Mesenchymal stem cell (in vitro differentiated cells and primary cell): ENCODE measurements at regions not wholly inside any gene's neighbourhood (a gene's known extent, or its start where the extent isn't known, plus 50 kb on each side); places are given as distances from the start of the nearest gene placed in this dataset.

ENCODE experiments used
- DNase-seq: peaks from one replicate; pipeline ENCODE4 v3.0.0-alpha.2; 2013
- H2AFZ ChIP-seq: one replicate; pipeline ENCODE4 v1.6.1; 2013; ENCODE audit warnings: low read depth, mild to moderate bottlenecking, control low read depth, inconsistent platforms, low read length, moderate library complexity
- H2AK5ac ChIP-seq: 2 replicates; pipeline ENCODE4 v1.6.1; 2013; ENCODE audit warnings: low read length, moderate library complexity, mild to moderate bottlenecking, inconsistent platforms; ENCODE audit not compliant: severe bottlenecking
- H2BK120ac ChIP-seq: one replicate; pipeline ENCODE4 v1.6.1; 2013; ENCODE audit warnings: low read depth, mild to moderate bottlenecking, inconsistent platforms, low read length, moderate library complexity
- H2BK12ac ChIP-seq, 2 experiments: one replicate each; pipeline ENCODE4 v1.6.1; 2013; ENCODE audit warnings: inconsistent platforms in 2 of 2, low read length in 2 of 2, mild to moderate bottlenecking in 2 of 2, moderate library complexity in 2 of 2, control low read depth in 1 of 2
- H2BK15ac ChIP-seq: one replicate; pipeline ENCODE4 v1.6.1; 2013; ENCODE audit warnings: mild to moderate bottlenecking, low read depth, inconsistent platforms; ENCODE audit not compliant: poor library complexity, severe bottlenecking
- H2BK5ac ChIP-seq: 2 replicates; pipeline ENCODE4 v1.6.1; 2013; ENCODE audit warnings: low read depth, mild to moderate bottlenecking, low read length, control low read depth, inconsistent platforms; ENCODE audit not compliant: poor library complexity, severe bottlenecking
- H3K14ac ChIP-seq, 2 experiments: one replicate each; pipeline ENCODE4 v1.6.1; 2013; ENCODE audit warnings: inconsistent platforms in 2 of 2, low read length in 2 of 2, control low read depth in 1 of 2, mild to moderate bottlenecking in 1 of 2, moderate library complexity in 1 of 2
- H3K18ac ChIP-seq, 2 experiments: one replicate each; pipeline ENCODE4 v1.6.1; 2013; ENCODE audit warnings: inconsistent platforms in 2 of 2, low read length in 2 of 2, control low read depth in 1 of 2, low read depth in 1 of 2, mild to moderate bottlenecking in 1 of 2
- H3K23ac ChIP-seq, 2 experiments: one replicate each; pipeline ENCODE4 v1.6.1; 2013; ENCODE audit warnings: inconsistent platforms in 2 of 2, low read length in 2 of 2, mild to moderate bottlenecking in 2 of 2, moderate library complexity in 2 of 2, control low read depth in 1 of 2
- H3K27ac ChIP-seq: 2 replicates; pipeline ENCODE4 v1.5.1; 2013; ENCODE audit warnings: mild to moderate bottlenecking, moderate library complexity, low read length, control low read depth, inconsistent platforms; ENCODE audit not compliant: poor library complexity, severe bottlenecking
- H3K27me3 ChIP-seq, 2 experiments: 2 replicates each; pipeline versions ENCODE4 v1.6.1 to v1.7.0; 2013; ENCODE audit warnings: low read length in 2 of 2, mild to moderate bottlenecking in 2 of 2, moderate library complexity in 2 of 2, control low read depth in 1 of 2, inconsistent platforms in 1 of 2; ENCODE audit not compliant: control insufficient read depth in 1 of 2, insufficient read depth in 1 of 2
- H3K36me3 ChIP-seq, 2 experiments: 2 replicates each; pipeline versions ENCODE4 v1.6.1 to v1.7.0; 2013; ENCODE audit warnings: low read length in 2 of 2, control low read depth in 1 of 2, inconsistent platforms in 1 of 2, low read depth in 1 of 2, mild to moderate bottlenecking in 1 of 2; ENCODE audit not compliant: insufficient read depth in 2 of 2, control insufficient read depth in 1 of 2
- H3K4ac ChIP-seq, 2 experiments: one replicate each; pipeline ENCODE4 v1.6.1; 2013; ENCODE audit warnings: inconsistent platforms in 2 of 2, low read length in 2 of 2, mild to moderate bottlenecking in 2 of 2, moderate library complexity in 2 of 2, control low read depth in 1 of 2, low read depth in 1 of 2
- H3K4me1 ChIP-seq: 2 replicates; pipeline ENCODE4 v1.6.1; 2013; ENCODE audit warnings: low read depth, low read length, control low read depth; ENCODE audit not compliant: control insufficient read depth, insufficient read depth
- H3K4me2 ChIP-seq: 2 replicates; pipeline ENCODE4 v1.6.1; 2013; ENCODE audit warnings: low read length, mild to moderate bottlenecking, inconsistent platforms; ENCODE audit not compliant: poor library complexity, severe bottlenecking
- H3K4me3 ChIP-seq, 2 experiments: 2 replicates each; pipeline versions ENCODE4 v1.5.1 to v1.7.0; 2013; ENCODE audit warnings: low read length in 2 of 2, mild to moderate bottlenecking in 2 of 2, control low read depth in 1 of 2, low read depth in 1 of 2; ENCODE audit not compliant: insufficient read depth in 1 of 2
- H3K79me1 ChIP-seq: replicated peaks from 2 replicates; pipeline ENCODE4 v1.6.1; 2013; ENCODE audit warnings: mild to moderate bottlenecking, control low read depth, low read length, inconsistent platforms; ENCODE audit not compliant: poor library complexity, severe bottlenecking
- H3K9ac ChIP-seq: 2 replicates; pipeline ENCODE4 v1.7.0; 2013; ENCODE audit warnings: mild to moderate bottlenecking, low read length, moderate library complexity
- H3K9me3 ChIP-seq: 2 replicates; pipeline ENCODE4 v1.7.0; 2013; ENCODE audit warnings: mild to moderate bottlenecking, low read length; ENCODE audit not compliant: control insufficient read depth
- H4K8ac ChIP-seq: one replicate; pipeline ENCODE4 v1.6.1; 2013; ENCODE audit warnings: inconsistent platforms, mild to moderate bottlenecking, low read length, moderate library complexity
- H4K91ac ChIP-seq: one replicate; pipeline ENCODE4 v1.6.1; 2013; ENCODE audit warnings: mild to moderate bottlenecking, low read length, inconsistent platforms
- WGBS: methylation state at CpG from one replicate; pipeline ENCODE4 v1.1.7; 2013; ENCODE audit warnings: mixed read lengths; 5-methylcytosine and 5-hydroxymethylcytosine counted together

DNA sequence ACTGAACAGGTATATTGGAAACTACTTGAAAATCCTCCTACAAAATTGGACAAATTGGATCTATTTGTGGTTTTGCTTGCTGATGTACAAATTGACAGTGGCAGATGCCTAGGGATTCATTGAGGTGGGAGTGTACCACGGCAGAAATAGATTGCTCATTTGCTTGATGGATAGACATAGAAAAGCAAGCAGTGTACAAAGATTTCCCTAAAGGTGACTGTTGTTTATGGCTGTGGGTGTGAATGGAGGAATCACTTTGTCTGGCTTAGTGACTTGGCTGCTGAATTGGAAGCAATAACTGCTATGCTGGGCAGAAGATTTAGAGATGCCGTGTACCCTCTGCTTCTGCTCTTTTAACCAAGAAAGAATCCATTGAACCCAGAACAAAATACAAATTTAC, 191.0 kb upstream of the GRID2 start:
- no peaks in the 10 kb centered on the region for H3K4me1 ChIP-seq

DNA sequence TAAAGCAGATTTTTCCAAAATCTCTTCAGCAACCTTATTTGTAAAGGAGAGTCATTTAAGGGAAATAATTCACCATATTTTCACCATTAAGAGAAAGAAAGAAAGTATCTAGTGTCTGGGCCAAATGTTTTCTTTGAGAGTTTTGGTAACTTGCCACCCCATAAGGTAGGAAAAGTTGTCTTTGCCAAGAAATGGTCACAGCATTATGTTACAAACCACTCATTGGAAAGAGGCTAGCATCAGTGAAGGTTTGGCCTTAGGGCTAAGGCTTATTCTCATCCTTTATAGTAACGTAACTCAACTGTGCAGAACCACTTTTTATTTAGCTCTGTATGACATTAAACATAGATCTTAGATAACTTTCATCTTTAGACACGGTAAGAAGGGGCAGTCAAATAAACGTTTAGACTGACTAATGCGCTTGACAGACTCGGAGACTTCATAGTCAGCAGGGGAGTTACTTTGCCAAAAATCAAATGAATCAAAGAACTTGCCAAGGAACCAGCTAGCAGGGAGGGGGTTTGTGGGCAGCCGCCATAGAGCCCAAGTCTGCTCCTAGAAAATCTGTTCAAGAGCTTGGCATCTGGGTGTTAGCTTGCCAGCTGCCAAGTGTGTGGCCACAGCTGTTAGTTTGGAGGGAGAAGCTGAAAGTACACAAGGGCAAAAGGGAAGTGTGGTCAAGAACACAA, 182.8 kb upstream of the GRID2 start:
- Histone ChIP-seq H4K8ac (no peak overlapping the region), H3K4me2 (no peak overlapping the region), H3K27me3 (no peaks in the 10 kb centered on the region), H3K79me1 (no peaks in the 10 kb centered on the region), H3K23ac (no peak overlapping the region), H3K9me3 (no peaks in the 10 kb centered on the region), H2BK5ac (no peak overlapping the region), H3K4ac (no peak overlapping the region), H2BK15ac (no peak overlapping the region), H2AK5ac (no peak overlapping the region), H3K36me3 (no peaks in the 10 kb centered on the region), H3K27ac (no peak overlapping the region), H4K91ac (no peak overlapping the region), H2BK12ac (no peak overlapping the region), H3K14ac (no peak overlapping the region), H3K4me3 (no peak overlapping the region), H3K4me1 (no peaks in the 10 kb centered on the region), H2BK120ac (no peak overlapping the region), H3K18ac (no peak overlapping the region), H2AFZ (no peak overlapping the region), H3K9ac (no peak overlapping the region)
- DNase-seq: no peak
- 79% methylated on average over 6 of the region's 6 CpGs for WGBS

More for the DNA sequence above, 191.0 kb upstream of the GRID2 start:
- Histone ChIP-seq H3K14ac (no peak overlapping the region), H3K18ac (no peak overlapping the region), H4K91ac (no peak overlapping the region), H3K23ac (no peak overlapping the region), H3K27ac (no peak overlapping the region), H2BK5ac (no peak overlapping the region), H3K4ac (no peak overlapping the region), H3K9me3 (no peaks in the 10 kb centered on the region), H3K79me1 (no peaks in the 10 kb centered on the region), H2BK15ac (no peak overlapping the region), H2AFZ (no peak overlapping the region), H3K36me3 (no peaks in the 10 kb centered on the region), H2BK12ac (no peak overlapping the region), H3K4me3 (no peak overlapping the region), H3K4me2 (no peak overlapping the region), H2AK5ac (no peak overlapping the region), H3K27me3 (no peaks in the 10 kb centered on the region), H3K9ac (no peak overlapping the region), H4K8ac (no peak overlapping the region), H2BK120ac (no peak overlapping the region)
- 70% methylated on average over 1 of the region's 2 CpGs for WGBS
- no peak for DNase-seq

DNA sequence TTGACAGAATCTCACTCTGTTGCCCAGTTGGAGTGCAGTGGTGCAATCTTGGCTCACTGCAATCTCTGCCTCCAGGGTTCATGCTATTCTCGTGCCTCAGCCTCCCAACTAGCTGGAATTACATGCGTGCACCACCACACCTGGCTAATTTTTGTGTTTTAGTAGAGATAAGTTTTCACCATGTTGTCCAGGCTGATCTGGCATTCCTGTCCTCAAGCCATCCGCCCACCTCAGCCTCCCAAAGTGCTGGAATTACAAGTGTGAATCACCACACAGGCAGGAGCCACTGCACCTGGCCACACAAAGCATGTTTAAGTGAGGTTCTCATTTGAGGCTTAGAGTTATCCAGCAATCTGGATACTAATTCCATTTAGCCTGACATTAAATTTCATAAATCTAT, 180.9 kb upstream of the GRID2 start:
- Histone ChIP-seq H4K91ac (no peak overlapping the region), H3K27me3 (no peaks in the 10 kb centered on the region), H3K27ac (no peak overlapping the region), H3K9ac (no peak overlapping the region), H2BK120ac (no peak overlapping the region), H2BK12ac (no peak overlapping the region), H2AFZ (no peak overlapping the region), H3K4me1 (no peaks in the 10 kb centered on the region), H2BK5ac (no peak overlapping the region), H2AK5ac (no peak overlapping the region), H3K23ac (no peak overlapping the region), H3K14ac (no peak overlapping the region), H3K79me1 (no peaks in the 10 kb centered on the region), H2BK15ac (no peak overlapping the region), H4K8ac (no peak overlapping the region), H3K36me3 (no peaks in the 10 kb centered on the region), H3K18ac (no peak overlapping the region), H3K9me3 (no peaks in the 10 kb centered on the region), H3K4me2 (no peak overlapping the region), H3K4ac (no peak overlapping the region), H3K4me3 (no peak overlapping the region)
- no peak for DNase-seq
- 85% methylated on average over 2 of the region's 3 CpGs for WGBS

DNA sequence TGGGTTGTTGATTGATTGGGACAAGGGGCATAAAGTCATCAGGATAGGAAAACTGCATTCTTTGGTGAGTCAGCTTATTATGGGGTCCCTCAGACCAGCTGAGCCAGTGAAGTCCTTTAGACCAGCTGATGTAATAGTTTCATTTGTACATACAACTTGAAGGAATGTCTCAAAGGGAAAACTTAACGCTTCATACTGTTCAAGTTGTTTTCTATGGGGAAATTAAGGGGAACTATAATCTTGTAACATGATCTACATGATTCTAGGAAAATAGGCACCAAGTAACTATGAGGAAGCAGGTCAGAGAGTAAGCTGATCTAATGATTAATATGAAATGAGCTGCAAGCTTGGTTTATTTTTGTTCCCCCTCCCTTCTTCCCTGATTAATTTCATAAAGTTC, 175.1 kb upstream of the GRID2 start:
- no peak overlapping the region for H3K4me2 ChIP-seq
- H3K23ac ChIP-seq: no peak overlapping the region
- no peaks in the 10 kb centered on the region for H3K9me3 ChIP-seq
- no peaks in the 10 kb centered on the region for H3K79me1 ChIP-seq
- DNase-seq: no peak
- no peak overlapping the region for H4K91ac ChIP-seq
- H3K36me3 ChIP-seq: no peaks in the 10 kb centered on the region
- no peak overlapping the region for H3K18ac ChIP-seq
- no peak overlapping the region for H3K14ac ChIP-seq
- H3K27ac ChIP-seq: no peak overlapping the region
- H2AK5ac ChIP-seq: no peak overlapping the region
- no peak overlapping the region for H3K9ac ChIP-seq
- H2BK120ac ChIP-seq: no peak overlapping the region
- H3K4me3 ChIP-seq: no peak overlapping the region
- WGBS: 67% methylated on average over 1 of the region's 1 CpG
- no peak overlapping the region for H2BK12ac ChIP-seq
- no peak overlapping the region for H2BK15ac ChIP-seq
- no peak overlapping the region for H2BK5ac ChIP-seq
- H3K27me3 ChIP-seq: no peaks in the 10 kb centered on the region
- no peak overlapping the region for H4K8ac ChIP-seq
- H2AFZ ChIP-seq: no peak overlapping the region
- peaks cover 1% of the 10 kb centered on the region for H3K4me1 ChIP-seq
- no peak overlapping the region for H3K4ac ChIP-seq
